ENCODE measurements at regions not wholly inside any gene's neighbourhood (a gene's known extent, or its start where the extent isn't known, plus 50 kb on each side); places are given as distances from the start of the nearest gene placed in this dataset.

DNA sequence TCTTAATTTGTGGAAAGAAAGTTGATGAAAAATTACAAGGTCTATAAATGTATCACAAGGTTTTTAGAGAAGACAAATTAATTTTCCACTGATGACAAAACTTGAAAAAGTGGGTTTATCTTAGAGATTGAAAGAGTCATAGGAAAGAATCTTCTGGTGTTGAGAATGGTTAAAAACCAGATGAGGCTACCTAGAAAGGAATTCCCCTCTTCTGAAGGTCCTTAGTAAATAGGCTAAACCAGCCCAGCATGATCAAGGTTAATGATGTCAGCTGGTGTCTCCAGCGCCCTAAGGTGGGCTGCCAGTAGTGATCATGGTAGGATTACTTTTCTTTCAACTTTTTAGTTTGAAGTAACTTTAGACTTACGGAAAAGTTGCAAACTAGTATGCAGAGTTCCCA, 71.8 kb upstream of the PGRMC2 start:
- Mint-ChIP-seq H3K27ac (no peak overlapping the region), H3K4me3 (no peak overlapping the region)

DNA sequence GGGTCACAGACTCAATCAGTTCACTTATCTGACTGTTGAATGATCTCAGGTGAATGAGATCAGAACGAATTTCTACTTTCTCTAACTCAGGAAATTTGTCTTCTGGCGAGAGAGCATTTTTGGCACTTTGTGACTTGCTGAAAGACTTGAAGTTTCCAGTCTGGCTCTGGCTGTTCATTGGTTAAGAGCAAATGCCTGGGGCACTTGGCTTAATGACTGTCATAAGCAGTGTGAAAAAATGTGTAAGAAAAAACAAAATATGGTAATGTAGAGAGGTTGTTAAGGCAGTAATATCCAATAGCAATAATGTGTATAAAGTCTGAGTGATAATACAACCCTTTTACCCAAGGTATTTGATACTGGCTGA, 71.3 kb upstream of the PGRMC2 start:
- Mint-ChIP-seq H3K27ac (no peak overlapping the region), H3K36me3 (ENCODE audit: low read depth) (peaks cover 4% of the 10 kb centered on the region), H3K4me1 (peaks cover 19% of the 10 kb centered on the region), H3K9me3 (peaks cover 3% of the 10 kb centered on the region), H3K4me3 (no peak overlapping the region), H3K27me3 (ENCODE audit: low read depth) (no peaks in the 10 kb centered on the region)
- TF ChIP-seq, protein P1, sequence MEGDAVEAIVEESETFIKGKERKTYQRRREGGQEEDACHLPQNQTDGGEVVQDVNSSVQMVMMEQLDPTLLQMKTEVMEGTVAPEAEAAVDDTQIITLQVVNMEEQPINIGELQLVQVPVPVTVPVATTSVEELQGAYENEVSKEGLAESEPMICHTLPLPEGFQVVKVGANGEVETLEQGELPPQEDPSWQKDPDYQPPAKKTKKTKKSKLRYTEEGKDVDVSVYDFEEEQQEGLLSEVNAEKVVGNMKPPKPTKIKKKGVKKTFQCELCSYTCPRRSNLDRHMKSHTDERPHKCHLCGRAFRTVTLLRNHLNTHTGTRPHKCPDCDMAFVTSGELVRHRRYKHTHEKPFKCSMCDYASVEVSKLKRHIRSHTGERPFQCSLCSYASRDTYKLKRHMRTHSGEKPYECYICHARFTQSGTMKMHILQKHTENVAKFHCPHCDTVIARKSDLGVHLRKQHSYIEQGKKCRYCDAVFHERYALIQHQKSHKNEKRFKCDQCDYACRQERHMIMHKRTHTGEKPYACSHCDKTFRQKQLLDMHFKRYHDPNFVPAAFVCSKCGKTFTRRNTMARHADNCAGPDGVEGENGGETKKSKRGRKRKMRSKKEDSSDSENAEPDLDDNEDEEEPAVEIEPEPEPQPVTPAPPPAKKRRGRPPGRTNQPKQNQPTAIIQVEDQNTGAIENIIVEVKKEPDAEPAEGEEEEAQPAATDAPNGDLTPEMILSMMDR (IDR thresholded peaks at IDR 0.05; ENCODE audit: unreplicated experiment in 3 of 3) = no peak

More for the DNA sequence above, 71.8 kb upstream of the PGRMC2 start:
- Mint-ChIP-seq H3K4me1 (peaks cover 15% of the 10 kb centered on the region), H3K9me3 (peaks cover 3% of the 10 kb centered on the region), H3K36me3 (ENCODE audit: low read depth) (peaks cover 4% of the 10 kb centered on the region), H3K27me3 (ENCODE audit: low read depth) (no peaks in the 10 kb centered on the region)
- TF ChIP-seq, protein P1 (IDR thresholded peaks at IDR 0.05; ENCODE audit: unreplicated experiment in 3 of 3) = no peak

DNA sequence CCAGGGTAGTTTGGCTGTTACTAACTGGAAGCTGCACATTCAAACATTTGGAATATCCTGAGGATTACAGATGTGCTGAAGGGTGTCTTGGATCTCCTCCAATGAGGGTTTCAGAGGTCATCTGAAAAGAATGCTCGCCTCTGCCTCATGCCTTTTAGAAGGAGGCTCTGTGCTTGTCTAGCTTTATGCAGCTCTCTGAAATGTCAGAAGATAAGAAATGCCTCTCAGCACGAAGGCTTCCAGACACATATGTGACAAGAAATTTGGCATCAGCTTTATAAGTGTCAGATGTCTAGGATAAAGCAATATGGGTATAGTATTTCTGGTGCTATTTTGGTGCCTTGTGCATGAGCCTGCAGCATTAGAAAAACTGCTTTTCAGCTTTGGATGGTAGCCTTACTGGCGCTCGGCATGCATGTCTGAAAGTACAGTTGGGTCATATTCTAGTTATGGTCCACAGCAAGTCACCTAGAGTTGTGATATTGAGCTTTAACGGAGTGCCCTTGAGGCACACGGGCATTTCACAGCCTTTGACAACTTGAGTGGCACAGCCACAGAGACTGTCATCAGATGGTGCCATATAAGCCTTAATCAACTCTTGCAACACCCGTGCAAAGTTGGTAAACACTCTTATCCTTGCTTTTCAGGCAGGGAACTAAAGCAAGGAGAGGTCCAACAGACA, 70.8 kb upstream of the PGRMC2 start:
- Mint-ChIP-seq H3K36me3 (ENCODE audit: low read depth) (peaks cover 4% of the 10 kb centered on the region), H3K4me3 (no peak overlapping the region), H3K4me1 (peaks cover 19% of the 10 kb centered on the region), H3K27ac (no peak overlapping the region), H3K27me3 (ENCODE audit: low read depth) (no peaks in the 10 kb centered on the region), H3K9me3 (peaks cover 3% of the 10 kb centered on the region)
- TF ChIP-seq, protein P1 (IDR thresholded peaks at IDR 0.05; ENCODE audit: unreplicated experiment in 3 of 3) = no peak

DNA sequence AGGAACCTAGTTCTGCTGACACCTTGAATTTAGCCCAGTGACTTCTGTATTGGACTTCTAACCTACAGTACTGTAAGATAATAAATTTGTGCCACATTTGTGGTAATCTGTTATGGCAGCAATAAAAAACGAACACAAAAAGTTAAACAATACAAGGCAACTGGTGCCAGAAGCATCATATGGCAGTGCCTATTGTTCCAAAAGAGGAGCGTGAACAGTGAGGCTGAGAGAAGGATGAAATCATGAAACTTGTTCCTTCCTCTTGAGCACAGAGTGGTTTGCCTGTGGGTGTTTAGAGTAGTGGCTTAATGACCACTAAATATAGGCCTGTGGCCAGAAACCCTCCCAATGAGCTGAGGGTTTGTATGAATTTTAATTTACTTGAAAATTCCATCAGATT, 69.7 kb upstream of the PGRMC2 start:
- TF ChIP-seq, protein P1 (IDR thresholded peaks at IDR 0.05; ENCODE audit: unreplicated experiment in 3 of 3) = no peak
- H3K27ac Mint-ChIP-seq = no peak overlapping the region
- peaks cover 19% of the 10 kb centered on the region for H3K4me1 Mint-ChIP-seq
- H3K27me3 Mint-ChIP-seq (ENCODE audit: low read depth) = no peaks in the 10 kb centered on the region
- H3K36me3 Mint-ChIP-seq (ENCODE audit: low read depth) = peaks cover 4% of the 10 kb centered on the region
- H3K9me3 Mint-ChIP-seq = peaks cover 3% of the 10 kb centered on the region
- H3K4me3 Mint-ChIP-seq = no peak overlapping the region

DNA sequence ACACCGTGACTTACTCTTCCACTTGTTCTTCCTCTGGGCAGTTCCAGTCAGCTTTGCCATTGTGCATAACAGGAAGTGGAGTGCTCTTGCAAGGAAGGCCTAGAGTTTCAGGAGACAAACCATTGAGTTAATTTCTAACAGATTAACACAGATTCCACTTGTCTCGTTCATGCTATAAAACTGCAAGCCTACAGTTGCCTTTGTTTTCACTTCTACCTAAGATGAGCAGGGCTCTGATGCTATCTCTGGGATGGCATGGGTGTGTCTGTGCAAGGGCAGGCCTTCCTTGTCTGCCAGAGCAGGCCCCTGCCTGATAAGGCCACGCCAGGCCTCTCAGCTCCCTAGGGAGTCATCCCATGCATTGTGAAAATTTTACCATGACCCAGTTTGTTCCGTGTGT, 67.7 kb upstream of the PGRMC2 start:
- no peak overlapping the region for H3K4me3 Mint-ChIP-seq
- H3K4me1 Mint-ChIP-seq = peaks cover 19% of the 10 kb centered on the region
- peak overlapping the region; percentile 67 to 91 (median 88) for H3K27ac Mint-ChIP-seq
- peaks cover 4% of the 10 kb centered on the region for H3K36me3 Mint-ChIP-seq (ENCODE audit: low read depth)
- H3K9me3 Mint-ChIP-seq = peaks cover 3% of the 10 kb centered on the region
- TF ChIP-seq, protein P1 (IDR thresholded peaks at IDR 0.05; ENCODE audit: unreplicated experiment in 3 of 3) = no peak
- no peaks in the 10 kb centered on the region for H3K27me3 Mint-ChIP-seq (ENCODE audit: low read depth)

DNA sequence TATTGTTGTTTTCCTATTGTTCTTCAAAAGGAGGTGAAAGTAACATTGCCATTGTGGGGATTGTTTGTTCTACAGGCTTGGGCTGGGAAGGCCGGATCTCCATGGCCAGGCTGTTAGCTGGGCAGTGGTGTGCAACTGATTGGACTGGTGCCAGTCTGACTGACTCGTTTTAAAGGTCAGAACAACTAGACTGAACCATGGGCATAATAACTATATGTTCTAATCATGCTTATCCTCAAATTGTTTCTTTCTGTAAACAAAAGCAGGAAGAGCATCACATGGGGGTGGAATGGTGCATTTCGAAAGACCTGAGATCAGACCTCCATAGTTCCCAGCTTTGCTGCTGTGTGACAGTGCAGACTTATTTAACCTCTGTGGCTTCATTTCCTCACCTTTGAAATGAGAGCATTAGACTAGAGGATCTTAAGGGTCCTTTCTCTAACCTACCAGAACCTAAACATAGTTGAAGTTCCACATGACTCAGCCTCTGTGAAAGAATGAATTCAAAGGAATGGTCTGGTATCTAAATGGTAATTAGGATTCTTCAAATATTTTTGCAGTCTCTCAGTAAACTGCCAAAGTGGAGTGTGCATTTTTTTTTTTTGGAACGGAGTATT, 66.7 kb upstream of the PGRMC2 start:
- H3K9me3 Mint-ChIP-seq = peaks cover 3% of the 10 kb centered on the region
- H3K4me1 Mint-ChIP-seq = peaks cover 19% of the 10 kb centered on the region
- peaks cover 4% of the 10 kb centered on the region for H3K36me3 Mint-ChIP-seq (ENCODE audit: low read depth)
- H3K27me3 Mint-ChIP-seq (ENCODE audit: low read depth) = no peaks in the 10 kb centered on the region
- H3K4me3 Mint-ChIP-seq = no peak overlapping the region
- peak overlapping the region; percentile 67 to 91 (median 88) for H3K27ac Mint-ChIP-seq
- TF ChIP-seq, protein P1 (IDR thresholded peaks at IDR 0.05; ENCODE audit: unreplicated experiment in 3 of 3) = no peak
